ENCODE measurements at regions not wholly inside any gene's neighbourhood (a gene's known extent, or its start where the extent isn't known, plus 50 kb on each side); places are given as distances from the start of the nearest gene placed in this dataset.

- intact Hi-C loops (cut with DNase I), result no loop called here
- DNase-seq, result no peak
Observed at GRCh38 chr4:151865312-151865711, 104.5 kb upstream of the GATB start.

GRCh38 chr4:151864068-151864467 is 103.3 kb upstream of the GATB start:
- no peaks in the 10 kb centered on the region for H3K4me1 ChIP-seq
- no peaks in the 10 kb centered on the region for H3K9me3 ChIP-seq
- 76 to 78% methylated on average over 5 of the region's 5 CpGs for WGBS, 2 donors
- no peaks in the 10 kb centered on the region for H3K27me3 ChIP-seq
- no peak overlapping the region for H3K27ac ChIP-seq
- no peak for DNase-seq
- no peak overlapping the region for H3K4me3 ChIP-seq
- intact Hi-C loops (cut with DNase I), result no loop called here
- no peak for TF ChIP-seq CTCF (IDR thresholded peaks at IDR 0.05)
- no peak for TF ChIP-seq POLR2A (IDR thresholded peaks at IDR 0.05)
- H3K36me3 ChIP-seq, result no peaks in the 10 kb centered on the region

More at GRCh38 chr4:151865312-151865711, 104.5 kb upstream of the GATB start:
- Histone ChIP-seq H3K4me3 (no peak overlapping the region), H3K27me3 (no peaks in the 10 kb centered on the region), H3K36me3 (no peaks in the 10 kb centered on the region), H3K9me3 (no peaks in the 10 kb centered on the region), H3K27ac (no peak overlapping the region), H3K4me1 (no peaks in the 10 kb centered on the region)
- 33 to 40% methylated on average over 3 to 4 of the region's 4 CpGs for WGBS, 2 donors
- TF ChIP-seq POLR2A (IDR thresholded peaks at IDR 0.05) (no peak), CTCF (IDR thresholded peaks at IDR 0.05) (no peak)

- TF ChIP-seq CTCF (IDR thresholded peaks at IDR 0.05), result no peak
- no peak for TF ChIP-seq POLR2A (IDR thresholded peaks at IDR 0.05)
- no peaks in the 10 kb centered on the region for H3K9me3 ChIP-seq
- no peak overlapping the region for H3K27ac ChIP-seq
- H3K36me3 ChIP-seq, result no peaks in the 10 kb centered on the region
- intact Hi-C loops (cut with DNase I), result no loop called here
- DNase-seq, result no peak
- no peaks in the 10 kb centered on the region for H3K4me1 ChIP-seq
- no peaks in the 10 kb centered on the region for H3K27me3 ChIP-seq
- 71 to 89% methylated on average over 4 of the region's 7 CpGs for WGBS, 2 donors
- no peak overlapping the region for H3K4me3 ChIP-seq
Observed at GRCh38 chr4:151862766-151863165, 102.0 kb upstream of the GATB start.

- no peak for DNase-seq
- H3K4me3 ChIP-seq, result no peak overlapping the region
- no peaks in the 10 kb centered on the region for H3K4me1 ChIP-seq
- WGBS, 2 donors, result 79% methylated on average over 10 to 15 of the region's 16 CpGs
- H3K27me3 ChIP-seq, result no peaks in the 10 kb centered on the region
- no peaks in the 10 kb centered on the region for H3K36me3 ChIP-seq
- no peak overlapping the region for H3K27ac ChIP-seq
- no peaks in the 10 kb centered on the region for H3K9me3 ChIP-seq
- TF ChIP-seq CTCF (IDR thresholded peaks at IDR 0.05), result no peak
- no peak for TF ChIP-seq POLR2A (IDR thresholded peaks at IDR 0.05)
- intact Hi-C loops (cut with DNase I), result no loop called here
Observed at GRCh38 chr4:151860561-151861093, 99.8 kb upstream of the GATB start.

- intact Hi-C loops (cut with DNase I), result no loop called here
- WGBS, 2 donors, result 63 to 77% methylated on average over 3 of the region's 3 CpGs
- no peak overlapping the region for H3K4me3 ChIP-seq
- no peaks in the 10 kb centered on the region for H3K9me3 ChIP-seq
- DNase-seq, result no peak
- H3K27me3 ChIP-seq, result no peaks in the 10 kb centered on the region
- H3K36me3 ChIP-seq, result no peaks in the 10 kb centered on the region
- no peaks in the 10 kb centered on the region for H3K4me1 ChIP-seq
- H3K27ac ChIP-seq, result no peak overlapping the region
- TF ChIP-seq POLR2A (IDR thresholded peaks at IDR 0.05), result no peak
- no peak for TF ChIP-seq CTCF (IDR thresholded peaks at IDR 0.05)
Observed at GRCh38 chr4:151859641-151860040, 98.8 kb upstream of the GATB start.

Measured in esophagus squamous epithelium (tissue), 5 donors.